SK-N-MC (cell line): ENCODE measurements at regions not wholly inside any gene's neighbourhood (a gene's known extent, or its start where the extent isn't known, plus 50 kb on each side); places are given as distances from the start of the nearest gene placed in this dataset.

Source experiments
- EZH2 ChIP-seq: fragments of 200-600 bp; sonication (generic); IDR thresholded peaks from one replicate; pipeline ENCODE4 v1.6.1; 2017; ENCODE audit warnings: antibody characterized with exemption
- POLR2AphosphoS5 ChIP-seq: IDR thresholded peaks from 2 replicates; pipeline ENCODE4 v1.6.1; 2012; ENCODE audit warnings: mild to moderate bottlenecking, low read depth, low read length, borderline replicate concordance

- no peak for TF ChIP-seq EZH2
- TF ChIP-seq POLR2AphosphoS5, result no peak
Observed at GRCh38 chr5:93193431-93194347, 387.3 kb downstream of the NR2F1-AS1 start.
